CD14-positive monocyte (primary cell): ENCODE measurements at regions not wholly inside any gene's neighbourhood (a gene's known extent, or its start where the extent isn't known, plus 50 kb on each side); places are given as distances from the start of the nearest gene placed in this dataset.

Experiments used
- DNase-seq, 3 donors: peaks; one replicate each; pipeline ENCODE4 v3.0.0-alpha.2; 2011 to 2022
- H2AFZ ChIP-seq: 2 replicates; pipeline ENCODE4 v1.6.0; 2012; ENCODE audit warnings: mild to moderate bottlenecking, low read depth, low read length, inconsistent platforms; ENCODE audit not compliant: insufficient read depth, poor library complexity, severe bottlenecking
- H3K27ac ChIP-seq, 2 donors: 1 replicate in 1 of 2; 2 replicates in 1 of 2; pipeline ENCODE4 v1.5.1; 2012 to 2013; ENCODE audit warnings: low read length in 2 of 2, control low read depth in 1 of 2, inconsistent platforms in 1 of 2, low read depth in 1 of 2, mild to moderate bottlenecking in 1 of 2
- H3K27me3 ChIP-seq, 2 donors: one replicate each; pipeline versions ENCODE4 v1.6.0 to v1.6.1; 2011 to 2013; ENCODE audit warnings: low read length in 2 of 2; ENCODE audit not compliant: control insufficient read depth in 2 of 2, insufficient read depth in 2 of 2
- H3K36me3 ChIP-seq, 2 donors: replicated peaks in 1 of 2; 1 replicate in 1 of 2; 2 replicates in 1 of 2; pipeline versions ENCODE4 v1.5.1 to v1.6.1; 2012 to 2013; ENCODE audit warnings: low read length in 2 of 2, control low read depth in 1 of 2, inconsistent platforms in 1 of 2, mild to moderate bottlenecking in 1 of 2; ENCODE audit not compliant: insufficient read depth in 2 of 2, control insufficient read depth in 1 of 2
- H3K4me1 ChIP-seq, 2 donors: 1 replicate in 1 of 2; 2 replicates in 1 of 2; pipeline versions ENCODE4 v1.5.1 to v1.6.1; 2012 to 2013; ENCODE audit warnings: low read length in 2 of 2, control low read depth in 1 of 2, inconsistent platforms in 1 of 2, mild to moderate bottlenecking in 1 of 2, moderate library complexity in 1 of 2; ENCODE audit not compliant: insufficient read depth in 2 of 2, control insufficient read depth in 1 of 2
- H3K4me2 ChIP-seq: replicated peaks from 2 replicates; pipeline ENCODE3; 2012; ENCODE audit warnings: low read length, moderate library complexity, mild to moderate bottlenecking; ENCODE audit not compliant: poor library complexity, severe bottlenecking; ENCODE audit errors: extremely low read depth
- H3K4me3 ChIP-seq, 3 experiments: fragments of 200-600 bp in 1 of 3; sonication (generic) in 1 of 3; replicated peaks in 1 of 3; 1 replicate in 2 of 3; 2 replicates in 1 of 3; pipeline ENCODE4 v1.5.1; 2011 to 2013; ENCODE audit warnings: low read length in 3 of 3, mild to moderate bottlenecking in 3 of 3, control low read depth in 2 of 3, low read depth in 2 of 3, inconsistent platforms in 1 of 3, moderate library complexity in 1 of 3
- H3K79me2 ChIP-seq: 2 replicates; pipeline ENCODE4 v1.6.0; 2012; ENCODE audit warnings: mild to moderate bottlenecking, control low read depth, inconsistent platforms, low read length, moderate library complexity; ENCODE audit not compliant: insufficient read depth
- H3K9ac ChIP-seq: 2 replicates; pipeline ENCODE4 v1.6.0; 2017; ENCODE audit warnings: low read length, mild to moderate bottlenecking; ENCODE audit not compliant: insufficient read depth, poor library complexity, severe bottlenecking
- H3K9me3 ChIP-seq, 2 donors: replicated peaks in 1 of 2; 1 replicate in 1 of 2; 2 replicates in 1 of 2; pipeline versions ENCODE4 v1.5.1 to v1.6.1; 2012 to 2013; ENCODE audit warnings: low read length in 2 of 2, control low read depth in 1 of 2; ENCODE audit not compliant: control insufficient read depth in 1 of 2, insufficient read depth in 1 of 2
- H4K20me1 ChIP-seq: 2 replicates; pipeline ENCODE4 v1.6.0; 2012; ENCODE audit warnings: mild to moderate bottlenecking, low read length, control low read depth, moderate library complexity; ENCODE audit not compliant: insufficient read depth
- H3K27ac Mint-ChIP-seq, 7 donors: one replicate each; pipeline ENCODE4 v1.8.0; 2020; ENCODE audit warnings: mild to moderate bottlenecking in 7 of 7, mixed read lengths in 7 of 7, moderate library complexity in 6 of 7, inconsistent platforms in 2 of 7
- H3K27me3 Mint-ChIP-seq, 3 donors: one replicate each; pipeline ENCODE4 v1.8.0; 2021 to 2022; ENCODE audit warnings: low read depth in 3 of 3, mild to moderate bottlenecking in 3 of 3, mixed read lengths in 3 of 3, moderate library complexity in 3 of 3, inconsistent platforms in 1 of 3
- H3K36me3 Mint-ChIP-seq, 2 donors: one replicate each; pipeline ENCODE4 v1.8.0; 2020; ENCODE audit warnings: mixed read lengths in 2 of 2, inconsistent platforms in 1 of 2, mild to moderate bottlenecking in 1 of 2
- H3K4me1 Mint-ChIP-seq: one replicate; pipeline ENCODE4 v1.8.0; 2020; ENCODE audit warnings: mild to moderate bottlenecking, mixed read lengths
- H3K4me3 Mint-ChIP-seq, 2 donors: one replicate each; pipeline ENCODE4 v1.8.0; 2020; ENCODE audit warnings: mild to moderate bottlenecking in 2 of 2, mixed read lengths in 2 of 2, moderate library complexity in 1 of 2
- H3K9me3 Mint-ChIP-seq, 7 donors: one replicate each; pipeline ENCODE4 v1.8.0; 2020 to 2022; ENCODE audit warnings: mixed read lengths in 7 of 7, mild to moderate bottlenecking in 6 of 7, moderate library complexity in 6 of 7, inconsistent platforms in 2 of 7
- WGBS: methylation state at CpG from one replicate; pipeline ENCODE4 v1.1.5; 2013; ENCODE audit warnings: missing lambda C conversion rate; ENCODE audit not compliant: insufficient coverage; 5-methylcytosine and 5-hydroxymethylcytosine counted together
- intact Hi-C, 2 donors: fragments of 100-400 bp; cut with micrococcal nuclease; formaldehyde crosslinking; loops; one replicate each; pipeline versions ENCODE4 v1.15.0 to v1.15.1; 2023
- TF ChIP-seq, protein P1 (sequence below): fragments of 200-600 bp; IDR thresholded peaks from one replicate; pipeline ENCODE4 v1.8.0; 2022; ENCODE audit warnings: antibody characterized with exemption, mild to moderate bottlenecking

DNA sequence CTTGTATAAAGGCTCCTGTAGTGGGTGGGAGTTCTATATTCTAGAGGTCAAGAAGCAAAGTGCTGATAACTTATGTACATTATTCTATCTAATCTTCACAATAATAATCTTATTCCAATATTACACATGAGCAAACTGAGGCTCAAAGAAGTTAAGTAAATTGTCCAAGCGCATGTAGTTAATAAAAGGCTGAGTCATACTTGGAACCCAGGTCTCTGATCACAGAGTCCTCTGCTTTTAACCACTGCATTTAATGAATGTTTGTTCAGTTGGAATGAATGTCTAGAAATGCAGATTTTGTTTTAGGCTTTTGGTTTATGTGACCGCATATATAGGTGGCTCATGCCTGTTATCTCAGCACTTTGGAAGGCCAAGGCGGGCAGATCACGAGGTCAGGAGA is 88.4 kb upstream of the PAQR3 start:
- Histone ChIP-seq H3K4me2 (no peak overlapping the region), H3K27me3 (no peaks in the 10 kb centered on the region), H3K79me2 (no peaks in the 10 kb centered on the region), H3K9me3 (no peaks in the 10 kb centered on the region), H4K20me1 (no peaks in the 10 kb centered on the region), H3K4me1 (no peaks in the 10 kb centered on the region), H3K9ac (no peak overlapping the region), H2AFZ (no peak overlapping the region), H3K27ac (no peak overlapping the region), H3K4me3 (no peak overlapping the region), H3K36me3 (no peaks in the 10 kb centered on the region)
- Mint-ChIP-seq H3K27me3 (peaks cover 0 to 1% (median 0%) of the 10 kb centered on the region in 3 donors), H3K4me1 (no peaks in the 10 kb centered on the region), H3K4me3 (no peak overlapping the region), H3K27ac (no peak overlapping the region), H3K36me3 (no peaks in the 10 kb centered on the region), H3K9me3 (no peaks in the 10 kb centered on the region)
- intact Hi-C loops: no loop called here
- TF ChIP-seq, protein P1, sequence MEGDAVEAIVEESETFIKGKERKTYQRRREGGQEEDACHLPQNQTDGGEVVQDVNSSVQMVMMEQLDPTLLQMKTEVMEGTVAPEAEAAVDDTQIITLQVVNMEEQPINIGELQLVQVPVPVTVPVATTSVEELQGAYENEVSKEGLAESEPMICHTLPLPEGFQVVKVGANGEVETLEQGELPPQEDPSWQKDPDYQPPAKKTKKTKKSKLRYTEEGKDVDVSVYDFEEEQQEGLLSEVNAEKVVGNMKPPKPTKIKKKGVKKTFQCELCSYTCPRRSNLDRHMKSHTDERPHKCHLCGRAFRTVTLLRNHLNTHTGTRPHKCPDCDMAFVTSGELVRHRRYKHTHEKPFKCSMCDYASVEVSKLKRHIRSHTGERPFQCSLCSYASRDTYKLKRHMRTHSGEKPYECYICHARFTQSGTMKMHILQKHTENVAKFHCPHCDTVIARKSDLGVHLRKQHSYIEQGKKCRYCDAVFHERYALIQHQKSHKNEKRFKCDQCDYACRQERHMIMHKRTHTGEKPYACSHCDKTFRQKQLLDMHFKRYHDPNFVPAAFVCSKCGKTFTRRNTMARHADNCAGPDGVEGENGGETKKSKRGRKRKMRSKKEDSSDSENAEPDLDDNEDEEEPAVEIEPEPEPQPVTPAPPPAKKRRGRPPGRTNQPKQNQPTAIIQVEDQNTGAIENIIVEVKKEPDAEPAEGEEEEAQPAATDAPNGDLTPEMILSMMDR: no peak
- WGBS: 100% methylated on average over 1 of the region's 4 CpGs
- no peak for DNase-seq

- H3K27ac Mint-ChIP-seq: no peak overlapping the region
- TF ChIP-seq, protein P1: no peak
Measured at GRCh38 chr4:79025170-79025569, 85.9 kb upstream of the PAQR3 start.

More at GRCh38 chr4:79025170-79025569, 85.9 kb upstream of the PAQR3 start:
- no peaks in the 10 kb centered on the region for H3K4me1 ChIP-seq
- no peaks in the 10 kb centered on the region for H4K20me1 ChIP-seq
- no peaks in the 10 kb centered on the region for H3K36me3 Mint-ChIP-seq
- no peak overlapping the region for H3K4me2 ChIP-seq
- H3K4me3 ChIP-seq: no peak overlapping the region
- no peaks in the 10 kb centered on the region for H3K9me3 ChIP-seq
- H3K27me3 ChIP-seq: no peaks in the 10 kb centered on the region
- intact Hi-C loops: no loop called here
- no CpG with 5 or more reads among the region's 2 CpGs for WGBS
- no peak overlapping the region for H3K27ac ChIP-seq
- H3K79me2 ChIP-seq: no peaks in the 10 kb centered on the region
- no peak overlapping the region for H3K9ac ChIP-seq
- DNase-seq: no peak
- H3K36me3 ChIP-seq: no peaks in the 10 kb centered on the region
- no peak overlapping the region for H3K4me3 Mint-ChIP-seq
- H3K27me3 Mint-ChIP-seq: peaks cover 0 to 2% (median 0%) of the 10 kb centered on the region in 3 donors
- H3K4me1 Mint-ChIP-seq: no peaks in the 10 kb centered on the region
- no peak overlapping the region for H2AFZ ChIP-seq
- peaks cover 0 to 3% (median 0%) of the 10 kb centered on the region in 7 donors for H3K9me3 Mint-ChIP-seq
